GM19351 (cell line): ENCODE measurements at regions not wholly inside any gene's neighbourhood (a gene's known extent, or its start where the extent isn't known, plus 50 kb on each side); places are given as distances from the start of the nearest gene placed in this dataset.
A peak's percentile ranks its signal among the peaks of the same experiment; 100 is the strongest.

Experiments
- ATAC-seq: cut with Tn5 transposase; IDR thresholded peaks from one replicate; pipeline ENCODE4 v1.9.1; 2021; ENCODE audit warnings: mild to moderate bottlenecking, moderate library complexity; ENCODE audit not compliant: unreplicated experiment

DNA sequence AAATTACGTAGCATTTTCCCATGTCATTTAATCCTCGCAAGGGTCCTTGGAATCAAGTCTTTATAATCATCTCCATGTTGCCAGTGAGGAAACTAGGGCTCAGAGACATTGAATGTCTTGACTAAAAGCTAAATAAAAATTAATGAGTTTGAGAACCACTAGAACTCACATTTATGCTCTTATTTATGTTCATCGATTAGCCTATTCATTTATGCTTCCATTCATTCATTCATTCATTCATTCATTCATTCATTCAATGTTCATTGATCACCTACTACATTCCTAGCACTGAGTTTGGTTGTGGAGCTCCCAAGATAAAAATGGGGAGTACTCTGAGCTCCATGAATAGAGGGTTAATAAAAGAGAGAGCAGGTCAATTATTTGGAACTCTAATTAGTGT lies 59.7 kb downstream of the KCNA1 start:
- ATAC-seq, result no peak

DNA sequence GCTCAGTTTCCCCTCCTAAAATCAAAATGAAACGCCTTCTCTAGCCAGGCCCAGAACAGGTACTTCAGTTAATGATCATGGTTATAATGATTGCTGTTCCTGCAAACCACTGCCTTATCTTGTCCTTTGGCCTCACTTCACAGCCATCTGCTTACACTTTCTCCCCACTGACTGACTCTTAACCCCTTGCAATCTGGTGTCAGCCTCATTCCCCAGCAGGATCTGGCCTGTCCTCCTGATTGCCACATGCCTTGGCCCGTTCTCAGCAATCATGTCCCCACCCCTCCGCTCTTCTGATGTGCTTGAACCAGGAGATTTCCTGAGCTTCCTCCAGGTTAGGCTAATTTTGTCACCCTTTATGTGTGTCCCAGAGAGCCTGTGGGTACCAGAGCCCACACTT lies 64.5 kb downstream of the KCNA1 start:
- ATAC-seq, result no peak

GRCh38 chr12:4975574-4975973 lies 65.9 kb downstream of the KCNA1 start:
- ATAC-seq, result no peak

DNA sequence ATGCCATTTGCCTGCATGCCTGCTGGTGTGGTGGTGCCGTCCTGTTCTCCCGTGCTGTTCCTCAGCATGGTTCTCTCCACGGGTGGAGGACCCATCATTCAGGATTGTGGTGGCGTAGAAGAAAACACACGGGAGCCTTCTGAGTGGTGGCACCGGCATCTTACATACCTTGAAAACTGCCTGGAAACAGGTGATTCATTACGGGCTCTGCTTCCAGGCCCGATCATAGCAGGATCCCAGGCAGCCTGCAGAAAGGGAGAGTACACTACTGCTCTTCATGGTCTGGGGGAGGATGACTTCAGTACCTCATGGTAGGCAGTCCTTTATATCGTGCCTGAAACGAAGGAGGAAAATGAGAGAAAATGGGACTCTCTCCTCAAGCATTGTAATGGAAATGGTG lies 66.6 kb upstream of the KCNA5 start:
- no peak for ATAC-seq

DNA sequence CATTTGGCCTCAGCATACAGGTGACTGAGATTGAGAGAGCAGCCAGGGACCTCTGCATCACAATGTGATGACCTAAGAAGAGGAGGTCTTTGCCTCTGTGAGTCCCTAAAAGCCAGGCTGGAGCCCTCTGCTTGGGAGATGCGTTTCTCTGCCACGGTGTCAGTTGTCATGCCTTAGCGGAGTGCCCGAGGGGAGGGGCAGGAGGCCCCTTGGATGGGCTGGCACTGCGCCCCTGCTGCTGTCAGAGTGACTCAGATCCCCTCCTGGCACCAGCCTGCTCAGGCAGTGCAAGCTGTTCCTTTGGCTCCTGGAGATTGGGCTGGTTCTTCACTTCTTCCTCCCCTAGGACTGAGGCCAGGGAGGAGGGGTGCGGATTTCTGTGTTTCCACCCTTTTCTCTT lies 64.9 kb upstream of the KCNA5 start:
- ATAC-seq, result no peak

- peak; percentile 59 for ATAC-seq
Measured at GRCh38 chr12:4979737-4980136, 63.9 kb upstream of the KCNA5 start.

DNA sequence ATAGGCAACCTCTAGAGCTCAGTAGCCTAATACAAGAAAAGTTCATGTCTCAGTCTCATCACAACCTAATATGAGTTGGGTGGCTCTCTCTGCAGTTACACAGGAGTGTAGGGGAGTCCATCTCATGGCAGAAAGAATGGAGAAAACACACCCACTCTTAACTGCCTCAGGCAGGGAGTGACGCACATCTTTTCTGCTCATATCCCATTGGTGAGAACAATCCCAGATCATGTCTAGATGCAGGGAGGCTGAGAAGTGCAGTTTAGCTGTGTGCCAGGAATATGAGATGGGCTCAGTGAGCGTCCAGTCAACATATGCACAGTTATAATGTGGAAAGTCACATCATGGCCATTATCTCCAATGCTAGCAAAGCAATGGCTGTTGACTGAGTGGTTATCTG lies 59.3 kb upstream of the KCNA5 start:
- ATAC-seq, result no peak

GRCh38 chr12:4984971-4985370 lies 58.7 kb upstream of the KCNA5 start:
- ATAC-seq, result no peak

GRCh38 chr12:4985820-4986219 lies 57.9 kb upstream of the KCNA5 start:
- ATAC-seq, result peak; percentile 54

- ATAC-seq, result no peak
Measured at GRCh38 chr12:4987076-4988046, 56.3 kb upstream of the KCNA5 start.

GRCh38 chr12:4991373-4991772 lies 52.3 kb upstream of the KCNA5 start:
- no peak for ATAC-seq

DNA sequence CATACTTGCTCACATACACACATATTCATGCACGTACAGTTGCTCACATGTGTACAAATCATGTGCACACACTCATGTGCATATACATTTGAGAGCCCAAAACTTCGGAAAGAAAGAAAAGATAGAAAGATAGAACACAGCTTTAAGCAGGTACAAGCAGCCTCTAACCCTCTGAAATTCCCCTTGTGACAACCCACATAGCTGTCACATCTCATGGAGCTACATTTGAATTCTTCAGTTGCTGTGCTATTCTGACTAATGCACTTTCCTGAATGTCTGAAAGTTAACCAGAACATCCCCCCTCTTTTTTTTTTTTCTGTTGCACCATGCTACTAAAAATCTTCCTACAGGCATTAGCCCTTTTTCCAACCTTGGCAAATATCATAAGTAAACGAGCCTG lies 51.9 kb upstream of the KCNA5 start:
- no peak for ATAC-seq

DNA sequence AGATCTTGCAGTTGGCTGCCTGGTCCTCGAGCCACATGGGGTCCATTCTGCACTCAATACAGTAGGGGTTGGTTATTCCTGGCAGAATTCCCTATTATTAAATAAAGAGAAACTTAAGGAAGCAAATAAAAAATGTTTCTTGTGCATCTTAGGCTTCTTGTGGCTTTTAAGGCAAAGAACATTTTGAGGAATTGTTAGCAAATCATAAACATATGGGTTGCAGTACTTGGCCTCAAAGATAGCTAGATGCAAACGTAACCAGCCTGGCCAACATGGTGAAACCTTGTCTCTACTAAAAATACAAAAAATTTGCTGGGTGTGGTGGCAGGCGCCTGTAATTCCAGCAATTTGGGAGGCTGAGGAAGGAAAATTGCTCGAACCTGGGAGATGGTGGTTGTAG lies 50.8 kb upstream of the KCNA5 start:
- no peak for ATAC-seq
